HG03103 (cell line): ENCODE measurements at regions not wholly inside any gene's neighbourhood (a gene's known extent, or its start where the extent isn't known, plus 50 kb on each side); places are given as distances from the start of the nearest gene placed in this dataset.

ENCODE experiments used
- ATAC-seq: cut with Tn5 transposase; IDR thresholded peaks from one replicate; pipeline ENCODE4 v1.9.1; 2021; ENCODE audit warnings: low read depth; ENCODE audit not compliant: unreplicated experiment

DNA sequence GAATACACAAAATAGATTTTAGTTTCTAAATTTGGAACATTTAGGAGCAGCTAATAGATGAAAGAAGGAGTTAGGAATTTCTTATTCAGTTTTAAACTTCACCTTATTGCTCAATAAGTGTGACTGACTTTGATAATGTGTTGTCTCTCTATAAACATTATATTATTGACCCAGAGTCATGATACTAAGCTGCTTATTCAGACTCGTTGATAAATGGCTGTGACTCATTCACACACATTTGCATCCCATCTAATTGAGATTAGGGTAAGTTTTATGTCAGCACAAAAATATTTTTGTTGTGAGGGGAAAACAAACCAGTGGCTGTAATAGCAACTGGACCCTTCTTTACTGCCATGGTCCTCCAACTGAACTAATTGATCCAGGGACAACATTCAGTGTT is 137.6 kb downstream of the GOLIM4 start:
- ATAC-seq = no peak

DNA sequence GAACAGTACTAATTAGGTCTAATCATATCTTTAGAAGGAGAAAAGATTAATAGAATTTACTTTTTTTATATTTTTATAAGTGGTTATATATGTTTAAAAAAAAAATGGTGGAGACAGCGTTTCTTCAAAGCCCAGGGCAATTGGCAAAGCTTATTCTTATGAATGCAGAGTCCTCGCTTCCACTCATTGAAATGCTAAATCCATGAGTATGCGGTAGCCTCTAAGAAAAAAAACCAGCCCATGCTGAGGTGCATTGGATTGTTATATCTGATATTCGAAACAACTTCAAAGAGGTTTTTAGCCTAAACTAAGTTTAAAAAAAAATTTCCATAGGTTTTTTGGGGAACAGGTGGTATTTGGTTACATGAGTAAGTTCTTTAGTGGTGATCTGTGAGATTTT is 142.8 kb downstream of the GOLIM4 start:
- no peak for ATAC-seq

DNA sequence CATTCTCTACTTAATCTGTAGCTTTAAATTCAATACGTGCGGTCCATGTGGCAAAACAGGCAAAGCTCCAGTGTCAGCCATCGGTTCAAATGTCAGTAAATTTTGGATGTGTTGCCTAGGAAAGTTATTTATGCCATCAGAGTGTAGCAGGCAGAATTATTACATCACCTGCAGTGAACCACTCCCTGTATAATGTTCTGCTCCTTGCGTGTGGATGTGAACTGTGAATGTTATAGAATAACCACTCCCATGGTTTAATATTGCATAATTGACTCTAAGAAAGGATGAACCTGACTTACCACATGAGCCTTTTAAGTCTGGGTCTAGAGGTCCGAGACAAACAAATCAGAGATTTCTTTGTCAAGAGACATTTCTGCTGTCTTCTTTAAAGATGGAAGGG is 145.5 kb downstream of the GOLIM4 start:
- ATAC-seq = no peak

DNA sequence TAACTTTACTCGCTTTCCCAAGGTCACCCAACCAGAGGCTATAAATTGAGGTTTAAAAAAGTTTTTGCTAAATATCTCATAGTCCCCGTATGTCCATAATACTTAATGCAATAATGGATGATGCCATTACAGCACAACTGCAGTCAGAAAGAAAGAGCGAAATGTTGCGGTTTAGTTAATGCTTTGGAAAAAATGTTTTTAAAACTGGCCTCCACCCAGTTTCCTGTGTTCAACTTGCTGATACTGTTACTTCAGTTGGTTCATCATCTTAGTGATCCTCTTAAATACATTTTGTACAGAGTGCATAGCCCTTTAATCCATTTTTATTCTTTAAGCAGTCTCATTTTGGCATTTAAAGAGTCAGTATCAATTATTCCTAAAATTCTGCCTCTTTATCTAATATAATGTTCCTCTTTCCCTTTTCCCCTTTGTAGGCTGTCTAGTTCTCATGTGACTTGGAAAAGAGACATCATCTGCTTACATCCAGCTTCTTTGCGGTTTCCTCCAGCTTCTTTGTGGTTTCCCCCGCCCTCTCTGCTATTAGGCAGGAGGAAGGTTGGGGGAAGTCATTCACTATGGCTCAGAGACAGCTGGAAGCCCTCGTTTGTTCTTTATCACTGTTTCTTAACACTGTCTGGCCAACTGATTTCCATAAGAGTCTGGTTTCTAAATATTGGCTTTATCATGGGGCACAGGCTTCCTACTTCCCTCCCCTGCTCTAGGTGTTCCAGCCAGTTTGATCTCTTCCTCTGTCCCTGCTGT is 154.3 kb downstream of the GOLIM4 start:
- ATAC-seq = no peak

DNA sequence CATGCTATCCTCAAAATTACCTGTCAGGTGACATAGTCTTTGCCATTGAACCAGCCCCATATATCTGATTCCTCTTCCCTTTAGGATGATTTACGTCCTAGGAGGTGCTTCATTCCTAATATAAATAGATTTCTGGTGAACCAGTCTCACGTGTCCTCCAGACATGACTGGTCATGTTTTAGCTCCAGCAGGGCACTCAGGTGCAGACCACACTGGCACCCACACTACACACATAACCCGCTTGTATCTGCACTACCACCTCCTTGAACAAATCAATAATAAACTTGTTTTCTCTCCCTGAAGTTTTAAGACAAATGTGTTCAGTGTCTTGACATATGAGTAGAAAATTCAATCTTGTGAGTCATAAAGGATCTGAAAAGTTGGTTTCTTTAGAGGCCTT is 155.5 kb downstream of the GOLIM4 start:
- no peak for ATAC-seq

DNA sequence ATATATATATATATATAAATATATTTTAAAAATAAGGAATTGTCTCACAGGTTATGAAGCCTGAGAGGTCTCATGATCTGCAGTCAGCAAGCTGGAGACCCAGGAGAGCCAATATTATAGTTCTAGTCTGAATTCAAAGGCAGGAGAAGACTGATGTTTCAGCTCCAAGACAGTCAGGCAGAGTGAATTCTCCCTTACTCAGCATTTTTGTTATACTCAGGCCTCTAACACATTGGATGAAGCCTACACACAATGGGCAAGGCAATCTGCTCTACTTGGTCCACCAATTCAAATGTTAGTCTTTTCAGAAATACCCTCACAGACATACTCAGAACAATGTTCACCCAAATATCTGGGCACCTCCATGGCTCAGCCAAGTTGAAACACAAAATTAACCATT is 157.2 kb downstream of the GOLIM4 start:
- ATAC-seq = no peak

DNA sequence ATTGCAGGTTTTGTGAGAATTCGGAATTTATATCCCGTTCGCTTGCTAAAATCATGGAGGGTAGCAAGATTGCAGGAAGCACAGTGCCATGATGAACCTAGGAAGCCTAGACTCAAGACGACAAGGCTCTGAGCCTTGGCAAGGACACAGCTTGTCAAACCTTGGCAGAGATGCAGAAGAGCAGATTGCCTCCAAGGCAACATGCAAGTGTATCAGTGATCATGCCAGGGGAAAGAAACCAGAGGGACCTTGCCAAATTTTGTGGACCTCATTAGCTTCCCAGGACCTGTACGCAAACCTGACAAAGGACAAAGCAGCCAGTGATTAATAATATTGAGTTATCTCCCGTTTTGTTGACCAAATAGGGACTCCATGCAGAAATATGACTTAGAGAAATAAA is 159.7 kb downstream of the GOLIM4 start:
- no peak for ATAC-seq

DNA sequence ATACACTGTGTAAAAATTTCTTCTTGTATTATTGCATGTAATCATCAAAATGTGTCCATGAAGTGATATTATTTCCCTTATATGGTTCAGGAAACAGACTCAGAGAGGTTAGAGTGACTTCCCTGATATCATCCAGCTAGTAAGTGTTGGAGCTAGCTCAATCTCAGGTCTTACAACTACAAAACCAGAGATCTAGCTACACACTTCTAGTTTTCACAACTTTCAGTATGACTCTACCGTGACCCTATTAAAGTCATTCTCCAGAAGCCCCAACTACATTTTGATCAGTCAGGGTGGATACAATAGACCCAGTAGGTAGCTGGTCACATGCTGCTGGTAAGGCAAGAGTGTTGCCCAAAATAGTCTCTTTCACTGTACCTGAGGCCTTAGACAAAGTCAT is 165.3 kb downstream of the GOLIM4 start:
- ATAC-seq = peak; percentile 54

DNA sequence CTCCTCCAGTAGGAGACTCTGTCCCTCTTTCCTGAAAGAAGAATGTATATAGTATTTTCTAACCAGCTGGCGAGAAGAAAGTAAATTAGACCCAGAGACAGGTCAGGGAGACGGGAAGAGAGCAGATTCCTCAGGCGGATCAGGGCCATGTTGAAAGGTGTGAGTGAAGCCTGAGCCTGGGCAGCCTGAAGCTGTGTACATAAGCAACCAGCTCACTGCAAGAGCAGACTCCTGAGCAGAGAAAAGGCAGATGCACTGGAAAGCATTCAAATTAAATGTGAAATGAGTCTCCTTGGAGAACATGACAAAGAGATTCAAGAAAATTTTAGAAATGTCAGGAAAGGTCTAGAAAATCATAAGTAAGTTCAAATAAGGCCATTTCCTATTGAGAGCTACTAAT is 165.8 kb downstream of the GOLIM4 start:
- no peak for ATAC-seq

DNA sequence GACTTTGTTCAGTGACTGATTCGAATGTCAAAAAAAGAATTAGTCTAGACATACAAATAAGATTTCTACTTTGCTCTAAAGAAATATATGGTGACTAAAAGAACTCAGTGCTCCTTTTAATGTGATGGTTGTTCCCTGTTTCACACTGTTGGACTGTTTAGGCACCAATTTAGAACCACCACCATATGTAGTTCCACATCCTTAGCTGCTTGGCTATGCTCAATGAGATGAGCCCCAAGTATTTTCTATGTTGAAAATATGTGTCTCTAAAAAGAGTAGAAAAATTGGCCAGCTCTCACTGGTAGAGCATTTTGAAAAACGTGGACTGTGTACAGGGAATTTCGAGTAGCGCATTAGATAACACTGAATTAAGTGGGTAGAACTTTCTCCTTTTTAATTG is 167.3 kb downstream of the GOLIM4 start:
- ATAC-seq = no peak

DNA sequence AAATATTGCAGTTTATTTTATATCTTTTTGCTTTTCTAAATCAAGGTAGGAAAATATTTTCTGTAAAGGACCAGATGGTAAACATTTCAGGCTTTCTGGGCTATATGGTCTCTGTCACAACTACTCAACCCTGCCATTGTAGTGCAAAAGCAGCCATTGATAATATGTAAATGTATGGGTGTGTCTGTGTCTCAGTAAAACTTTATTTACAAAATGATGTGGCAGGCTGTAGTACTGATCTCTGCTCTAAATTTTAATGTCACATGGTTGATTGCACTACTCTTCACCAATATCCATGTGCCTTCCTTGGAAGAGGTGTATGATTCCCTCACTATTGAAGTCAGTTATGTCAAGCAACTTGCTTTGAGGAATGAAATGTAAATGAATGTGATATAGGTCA is 175.0 kb downstream of the GOLIM4 start:
- no peak for ATAC-seq

DNA sequence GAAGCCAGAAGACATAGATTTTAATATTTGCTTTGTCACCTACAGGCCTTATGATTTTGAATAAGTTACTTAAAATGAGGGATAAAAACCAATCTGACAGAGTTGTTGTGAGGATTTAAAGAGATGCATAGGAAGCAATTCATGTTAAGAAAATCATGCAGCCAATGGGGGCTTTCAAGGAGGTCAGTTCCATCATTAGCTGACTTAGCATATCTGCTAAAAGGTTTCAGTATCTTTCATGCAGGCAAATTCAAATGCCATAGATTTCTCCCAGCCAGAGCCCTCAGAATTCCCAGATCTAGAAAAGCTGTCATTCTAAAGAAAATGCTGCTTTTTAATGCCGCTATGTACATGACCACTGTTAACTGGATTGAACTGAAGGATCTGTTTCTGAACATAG is 176.1 kb downstream of the GOLIM4 start:
- no peak for ATAC-seq

DNA sequence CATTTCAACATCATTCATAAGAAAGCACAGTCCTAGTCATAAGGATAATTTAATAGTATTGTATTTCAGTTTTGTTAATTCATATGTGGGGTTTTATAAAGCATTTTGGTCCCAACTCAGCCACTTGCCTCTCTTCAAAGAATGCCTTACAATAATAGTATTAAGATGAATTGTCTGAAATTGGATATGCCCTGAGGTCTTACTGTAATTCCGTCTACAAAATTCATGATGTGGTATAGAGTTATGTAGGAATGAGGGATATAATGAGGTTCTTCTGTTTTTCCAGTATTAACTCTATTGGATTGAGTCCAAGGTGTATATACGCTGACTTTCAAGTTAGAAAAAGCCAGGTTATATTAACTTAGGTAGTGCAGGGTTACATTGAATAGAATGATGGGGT is 177.0 kb downstream of the GOLIM4 start:
- ATAC-seq = no peak

DNA sequence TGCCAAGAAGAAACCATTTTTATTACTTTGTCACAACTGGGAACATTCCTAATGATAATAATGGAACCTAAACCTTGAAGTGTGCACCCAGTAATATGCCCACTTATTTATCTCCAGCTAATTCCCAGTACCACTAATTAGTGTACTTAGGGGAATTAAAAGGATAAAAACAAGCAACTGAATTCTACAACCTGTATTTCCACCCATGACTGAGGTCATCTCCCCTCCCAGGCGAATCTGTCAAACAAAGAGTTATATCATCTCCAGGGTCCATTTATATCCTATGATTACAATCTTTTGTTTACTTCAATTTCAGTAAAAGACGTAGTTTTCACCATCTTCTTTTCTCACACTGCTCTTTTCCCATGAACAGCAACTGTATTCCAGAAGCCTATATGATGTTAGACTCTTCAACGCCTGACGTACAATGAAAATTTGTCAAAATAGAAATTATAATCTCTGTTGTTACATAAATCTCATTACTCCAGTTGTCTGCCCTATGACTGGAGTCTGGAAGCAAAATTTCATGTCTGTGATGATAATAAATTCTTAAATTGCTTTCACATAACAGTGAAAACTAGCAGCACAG is 177.6 kb downstream of the GOLIM4 start:
- no peak for ATAC-seq

DNA sequence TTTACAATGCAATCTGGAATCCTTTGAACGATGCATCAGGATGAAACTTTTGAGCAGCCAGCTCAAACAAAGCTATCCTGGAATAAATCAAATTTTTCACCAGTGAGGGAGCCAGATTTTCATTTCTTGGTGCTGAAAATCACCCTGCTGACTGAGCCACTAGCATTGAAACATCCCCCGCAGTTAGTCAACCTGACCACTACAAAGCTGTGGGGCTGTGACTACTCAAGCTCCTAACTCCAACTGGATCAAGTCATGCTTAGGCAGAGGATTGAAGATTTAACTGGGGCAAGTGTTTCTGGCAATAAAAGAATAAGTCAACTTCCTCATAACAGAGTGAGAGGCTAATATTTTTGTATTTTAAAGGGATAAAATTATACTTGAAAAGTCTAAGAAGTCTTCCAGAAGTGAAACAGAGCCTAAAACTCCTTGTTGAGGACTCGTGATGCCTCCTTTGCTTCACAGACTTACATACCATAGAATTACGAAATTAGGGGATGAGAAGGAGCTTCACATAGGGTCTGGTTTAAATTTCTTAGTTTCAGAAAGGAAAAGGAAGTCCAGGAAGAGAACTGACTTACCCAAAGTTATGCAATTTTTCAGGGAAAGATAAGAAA is 177.8 kb downstream of the SERPINI1 start:
- no peak for ATAC-seq

DNA sequence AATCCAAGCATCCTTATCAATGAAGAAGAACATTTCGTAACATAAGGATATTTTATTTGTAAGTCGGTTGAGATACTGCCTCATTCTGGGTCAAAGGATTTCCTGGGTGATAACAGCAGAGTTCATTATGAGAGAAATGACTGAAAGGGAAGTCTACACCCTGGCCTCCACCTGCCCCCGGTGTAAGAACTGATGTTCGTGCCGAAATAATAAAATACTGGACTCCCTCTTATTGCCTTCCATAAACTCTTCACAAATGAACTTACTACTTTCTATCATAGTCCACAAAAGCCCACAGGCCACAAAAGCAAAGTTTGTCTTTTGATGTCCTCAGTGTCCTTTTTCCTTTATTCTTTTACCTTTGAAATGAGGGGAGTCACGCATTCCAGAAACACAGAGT is 174.4 kb downstream of the SERPINI1 start:
- no peak for ATAC-seq

DNA sequence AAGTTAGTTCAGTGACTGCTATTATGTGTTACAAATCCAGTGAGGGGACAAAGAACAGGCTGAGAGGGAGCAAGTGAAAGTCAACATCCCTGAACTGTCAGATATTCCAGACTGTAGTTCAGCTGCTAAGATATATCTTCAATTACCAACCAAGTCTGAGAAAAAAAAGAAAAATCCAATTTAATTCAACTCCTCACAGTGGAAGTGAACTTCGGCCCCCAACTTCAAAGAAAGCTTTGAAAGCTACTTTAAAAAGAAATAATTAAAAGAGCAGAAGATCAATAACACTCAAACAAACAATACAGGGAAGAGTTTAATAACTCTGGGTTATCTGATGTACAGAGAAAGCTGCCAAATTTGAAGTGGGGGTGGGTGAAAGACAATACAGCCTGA is 174.0 kb downstream of the SERPINI1 start:
- no peak for ATAC-seq

DNA sequence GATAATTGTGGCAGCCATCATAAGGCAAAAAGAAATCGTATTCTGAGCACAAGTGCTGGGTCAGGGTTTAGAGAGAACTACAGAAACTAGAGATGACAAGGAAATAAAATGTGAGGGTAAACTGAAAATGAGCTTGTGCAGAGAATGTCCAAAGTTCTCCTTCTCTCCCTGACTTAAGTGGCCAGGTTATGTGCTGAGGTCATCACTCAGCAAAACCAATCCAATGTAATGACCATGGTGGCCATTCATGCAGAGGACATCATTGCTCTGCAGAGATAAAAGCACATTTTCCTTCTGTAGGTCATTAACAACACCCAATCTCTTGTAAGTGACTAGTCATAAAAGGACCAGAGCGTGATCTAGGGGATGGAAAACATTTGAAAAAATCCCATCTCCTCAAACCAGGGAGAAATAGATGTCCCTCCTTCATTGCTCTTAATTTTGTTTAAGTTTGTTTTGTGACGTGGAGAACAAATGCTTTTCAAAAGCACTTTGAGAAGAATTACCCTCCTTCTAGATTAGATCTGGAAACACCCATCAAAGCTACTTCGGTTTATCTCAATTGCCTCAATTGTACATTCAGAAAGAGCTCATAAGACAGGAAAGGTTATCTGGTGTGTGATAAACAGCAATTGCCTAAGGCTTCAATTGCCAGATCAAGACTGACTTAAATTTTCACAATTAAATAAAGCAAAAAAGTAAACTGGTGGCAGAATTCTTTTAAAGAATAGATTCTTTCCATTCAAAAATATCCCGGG is 173.4 kb downstream of the SERPINI1 start:
- no peak for ATAC-seq

DNA sequence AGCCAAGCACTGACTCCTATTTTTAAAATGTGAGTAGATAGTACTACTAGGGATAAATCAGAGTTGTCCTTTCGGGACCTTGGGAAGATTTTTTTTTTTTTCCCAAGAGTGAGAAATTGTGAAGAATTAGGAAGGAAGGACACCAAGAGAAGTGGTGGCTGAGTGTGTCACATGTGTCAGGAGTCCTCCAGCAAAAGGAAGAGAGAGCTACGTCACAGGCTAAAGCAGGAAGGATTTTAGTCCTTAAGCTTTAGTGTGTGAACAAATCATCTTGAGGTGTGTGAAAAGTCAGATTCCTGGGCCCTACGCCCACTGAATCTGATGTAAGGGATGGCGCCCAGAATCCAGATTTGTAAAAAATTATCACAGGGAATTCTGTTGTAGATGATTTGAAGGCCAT is 172.7 kb downstream of the SERPINI1 start:
- no peak for ATAC-seq

DNA sequence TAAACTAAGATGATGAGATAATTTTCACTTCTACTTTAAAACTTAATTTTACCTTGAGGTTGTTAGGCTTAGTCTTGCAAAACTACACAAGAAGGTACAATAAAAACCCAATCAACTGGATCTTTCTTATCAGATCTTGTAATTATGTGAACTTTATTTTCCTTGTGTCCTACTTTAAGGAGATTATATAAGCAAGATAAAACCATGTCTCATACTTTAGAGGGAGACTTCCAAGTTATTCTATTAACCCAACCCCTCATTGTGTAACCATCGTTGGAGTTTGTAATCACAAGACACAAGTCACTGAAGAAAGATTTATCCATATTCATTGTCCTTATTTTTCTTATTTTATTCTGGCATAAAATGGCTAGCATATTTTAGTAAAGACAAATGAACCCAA is 165.6 kb downstream of the SERPINI1 start:
- ATAC-seq = no peak

DNA sequence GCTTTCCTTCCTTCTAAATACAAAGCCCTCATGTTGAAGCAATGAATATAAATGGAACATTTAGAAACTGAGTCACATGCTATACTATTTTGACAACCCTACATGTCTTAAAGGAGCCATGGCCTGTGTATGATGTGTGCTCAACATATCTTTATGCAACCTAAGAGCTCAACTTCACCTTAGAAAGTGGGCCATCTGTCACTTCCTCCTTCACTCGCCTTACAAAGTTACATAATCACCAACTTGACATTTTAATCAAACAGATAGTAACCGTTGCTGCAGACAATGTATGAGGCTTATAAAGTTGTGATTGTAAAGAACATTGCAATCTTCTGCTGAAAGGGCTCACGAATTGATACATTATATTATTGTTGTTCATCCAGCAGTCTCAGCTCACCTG is 163.6 kb downstream of the SERPINI1 start:
- ATAC-seq = no peak

DNA sequence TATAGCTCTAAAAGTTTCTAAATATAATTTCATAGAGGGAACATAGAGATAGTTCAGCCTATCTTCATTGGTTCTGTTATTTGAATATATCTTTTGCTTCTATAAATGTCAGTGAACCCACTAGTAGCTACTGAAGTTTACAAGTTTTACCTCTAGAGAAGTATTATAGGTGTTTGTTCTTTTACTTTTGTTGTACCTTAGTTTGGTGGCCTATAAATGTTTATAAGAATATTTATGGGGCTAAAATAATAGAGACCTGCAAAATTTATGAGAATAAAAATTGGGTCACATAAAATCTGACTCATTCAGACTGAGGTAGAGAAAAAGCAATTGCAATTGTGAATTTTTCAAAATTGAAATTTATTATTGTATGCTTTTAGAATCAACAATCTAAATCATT is 162.6 kb downstream of the SERPINI1 start:
- no peak for ATAC-seq
